OCI-LY3 (cell line): ENCODE measurements at regions not wholly inside any gene's neighbourhood (a gene's known extent, or its start where the extent isn't known, plus 50 kb on each side); places are given as distances from the start of the nearest gene placed in this dataset.

Experiments used
- H2AFZ ChIP-seq: fragments of 200-600, 300-600 bp; shearing (Covaris generic); 2 replicates; pipeline ENCODE4 v1.6.0; 2014; ENCODE audit warnings: antibody characterized with exemption, low read depth, low read length
- H3K27ac ChIP-seq: fragments of 200-600, 300-600 bp; sonication (generic); 2 replicates; pipeline ENCODE4 v1.5.1; 2014; ENCODE audit warnings: mild to moderate bottlenecking, low read length, moderate library complexity, mixed read lengths
- H3K27me3 ChIP-seq: fragments of 200-600, 300-600 bp; sonication (generic); 2 replicates; pipeline ENCODE4 v1.6.1; 2014; ENCODE audit warnings: low read depth, low read length, mixed read lengths
- H3K36me3 ChIP-seq: fragments of 200-600, 300-600 bp; sonication (generic); replicated peaks from 2 replicates; pipeline ENCODE3; 2014; ENCODE audit warnings: low read depth, low read length, mixed read lengths
- H3K4me1 ChIP-seq: fragments of 300-600, 200-600 bp; sonication (generic); 2 replicates; pipeline ENCODE4 v1.6.1; 2014; ENCODE audit warnings: low read length, mixed read lengths
- H3K4me2 ChIP-seq: fragments of 200-600, 300-600 bp; sonication (generic); 2 replicates; pipeline ENCODE4 v1.6.1; 2014; ENCODE audit warnings: low read length, mixed read lengths
- H3K4me3 ChIP-seq: fragments of 300-600, 200-600 bp; sonication (generic); 2 replicates; pipeline ENCODE4 v1.5.1; 2014; ENCODE audit warnings: antibody characterized with exemption, mild to moderate bottlenecking, low read length, moderate library complexity
- H3K79me2 ChIP-seq: fragments of 300-600, 200-600 bp; shearing (Covaris generic); 2 replicates; pipeline ENCODE4 v1.6.1; 2014; ENCODE audit warnings: mild to moderate bottlenecking, low read length, mixed read lengths
- H3K9ac ChIP-seq: fragments of 300-600, 200-600 bp; shearing (Covaris generic); 2 replicates; pipeline ENCODE4 v1.6.0; 2014; ENCODE audit warnings: mild to moderate bottlenecking, low read length, moderate library complexity
- H3K9me3 ChIP-seq: fragments of 200-600, 300-600 bp; shearing (Covaris generic); 2 replicates; pipeline ENCODE4 v1.6.1; 2014; ENCODE audit warnings: low read length, mixed read lengths; ENCODE audit not compliant: insufficient read depth
- H4K20me1 ChIP-seq: fragments of 200-600, 300-600 bp; sonication (generic); 2 replicates; pipeline ENCODE4 v1.6.1; 2016; ENCODE audit warnings: low read length, mixed read lengths; ENCODE audit not compliant: insufficient read depth
- EZH2phosphoT487 ChIP-seq: fragments of 200-600 bp; shearing (Covaris generic); IDR thresholded peaks from 2 replicates; pipeline ENCODE4 v1.6.1; 2018; ENCODE audit warnings: antibody characterized with exemption, mixed run types, low read depth
- TF ChIP-seq, protein P1 (sequence below): fragments of 200-600, 300-600 bp; sonication (generic); IDR thresholded peaks from 2 replicates; pipeline ENCODE4 v1.5.1; 2014; ENCODE audit warnings: antibody characterized with exemption, low read length, low read depth

- Histone ChIP-seq H3K79me2 (no peaks in the 10 kb centered on the region), H3K9ac (no peak overlapping the region), H3K4me1 (no peaks in the 10 kb centered on the region), H3K36me3 (no peaks in the 10 kb centered on the region), H3K4me3 (no peak overlapping the region), H3K9me3 (no peaks in the 10 kb centered on the region), H3K27me3 (no peaks in the 10 kb centered on the region), H2AFZ (no peak overlapping the region), H3K4me2 (no peak overlapping the region), H3K27ac (no peak overlapping the region), H4K20me1 (no peaks in the 10 kb centered on the region)
- no peak for TF ChIP-seq EZH2phosphoT487
- TF ChIP-seq, protein P1, sequence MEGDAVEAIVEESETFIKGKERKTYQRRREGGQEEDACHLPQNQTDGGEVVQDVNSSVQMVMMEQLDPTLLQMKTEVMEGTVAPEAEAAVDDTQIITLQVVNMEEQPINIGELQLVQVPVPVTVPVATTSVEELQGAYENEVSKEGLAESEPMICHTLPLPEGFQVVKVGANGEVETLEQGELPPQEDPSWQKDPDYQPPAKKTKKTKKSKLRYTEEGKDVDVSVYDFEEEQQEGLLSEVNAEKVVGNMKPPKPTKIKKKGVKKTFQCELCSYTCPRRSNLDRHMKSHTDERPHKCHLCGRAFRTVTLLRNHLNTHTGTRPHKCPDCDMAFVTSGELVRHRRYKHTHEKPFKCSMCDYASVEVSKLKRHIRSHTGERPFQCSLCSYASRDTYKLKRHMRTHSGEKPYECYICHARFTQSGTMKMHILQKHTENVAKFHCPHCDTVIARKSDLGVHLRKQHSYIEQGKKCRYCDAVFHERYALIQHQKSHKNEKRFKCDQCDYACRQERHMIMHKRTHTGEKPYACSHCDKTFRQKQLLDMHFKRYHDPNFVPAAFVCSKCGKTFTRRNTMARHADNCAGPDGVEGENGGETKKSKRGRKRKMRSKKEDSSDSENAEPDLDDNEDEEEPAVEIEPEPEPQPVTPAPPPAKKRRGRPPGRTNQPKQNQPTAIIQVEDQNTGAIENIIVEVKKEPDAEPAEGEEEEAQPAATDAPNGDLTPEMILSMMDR, result no peak
Observed at GRCh38 chr6:138614151-138614550, 114.9 kb upstream of the NHSL1 start.

GRCh38 chr6:138618168-138618567, 118.9 kb upstream of the NHSL1 start:
- no peak overlapping the region for H3K4me3 ChIP-seq
- H2AFZ ChIP-seq, result no peak overlapping the region
- H3K27me3 ChIP-seq, result no peaks in the 10 kb centered on the region
- no peaks in the 10 kb centered on the region for H3K4me1 ChIP-seq
- no peaks in the 10 kb centered on the region for H4K20me1 ChIP-seq
- no peaks in the 10 kb centered on the region for H3K36me3 ChIP-seq
- H3K4me2 ChIP-seq, result no peak overlapping the region
- H3K9me3 ChIP-seq, result no peaks in the 10 kb centered on the region
- H3K79me2 ChIP-seq, result no peaks in the 10 kb centered on the region
- no peak overlapping the region for H3K9ac ChIP-seq
- H3K27ac ChIP-seq, result no peak overlapping the region
- TF ChIP-seq EZH2phosphoT487, result no peak

GRCh38 chr6:138620630-138621029, 121.3 kb upstream of the NHSL1 start:
- Histone ChIP-seq H4K20me1 (no peaks in the 10 kb centered on the region), H3K27me3 (no peaks in the 10 kb centered on the region)

DNA sequence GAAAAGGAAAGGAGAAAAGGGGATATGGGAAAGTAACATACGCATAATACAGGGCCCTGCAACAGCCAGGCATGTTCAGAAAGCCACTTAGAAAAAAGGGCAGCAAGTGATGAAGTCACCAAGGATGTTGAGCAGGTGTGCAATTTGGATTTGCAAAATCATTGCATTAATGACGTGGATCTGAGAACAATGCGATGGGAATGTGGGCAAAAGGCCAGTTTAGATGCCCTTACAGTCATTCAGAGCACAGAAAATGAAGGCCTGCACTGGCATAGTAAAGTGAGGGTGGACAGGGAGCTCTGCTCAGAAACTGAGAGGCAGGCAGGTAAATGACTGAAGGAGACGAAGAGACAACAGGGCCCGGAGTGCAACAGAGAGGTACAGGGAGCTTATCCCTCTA, 123.7 kb upstream of the NHSL1 start:
- Histone ChIP-seq H3K4me1 (no peaks in the 10 kb centered on the region), H3K79me2 (no peaks in the 10 kb centered on the region), H3K36me3 (no peaks in the 10 kb centered on the region), H3K27me3 (no peaks in the 10 kb centered on the region), H3K4me2 (no peak overlapping the region), H3K4me3 (no peak overlapping the region), H3K9ac (no peak overlapping the region), H4K20me1 (no peaks in the 10 kb centered on the region), H3K9me3 (no peaks in the 10 kb centered on the region), H3K27ac (no peak overlapping the region), H2AFZ (no peak overlapping the region)
- TF ChIP-seq, protein P1, result no peak
- TF ChIP-seq EZH2phosphoT487, result no peak

More at GRCh38 chr6:138620630-138621029, 121.3 kb upstream of the NHSL1 start:
- no peaks in the 10 kb centered on the region for H3K79me2 ChIP-seq
- no peak for TF ChIP-seq EZH2phosphoT487
- TF ChIP-seq, protein P1, result no peak
- H3K4me1 ChIP-seq, result no peaks in the 10 kb centered on the region
- no peaks in the 10 kb centered on the region for H3K36me3 ChIP-seq
- no peak overlapping the region for H3K27ac ChIP-seq
- H3K9ac ChIP-seq, result no peak overlapping the region
- H3K4me2 ChIP-seq, result no peak overlapping the region
- H3K4me3 ChIP-seq, result no peak overlapping the region
- H3K9me3 ChIP-seq, result no peaks in the 10 kb centered on the region
- H2AFZ ChIP-seq, result no peak overlapping the region

DNA sequence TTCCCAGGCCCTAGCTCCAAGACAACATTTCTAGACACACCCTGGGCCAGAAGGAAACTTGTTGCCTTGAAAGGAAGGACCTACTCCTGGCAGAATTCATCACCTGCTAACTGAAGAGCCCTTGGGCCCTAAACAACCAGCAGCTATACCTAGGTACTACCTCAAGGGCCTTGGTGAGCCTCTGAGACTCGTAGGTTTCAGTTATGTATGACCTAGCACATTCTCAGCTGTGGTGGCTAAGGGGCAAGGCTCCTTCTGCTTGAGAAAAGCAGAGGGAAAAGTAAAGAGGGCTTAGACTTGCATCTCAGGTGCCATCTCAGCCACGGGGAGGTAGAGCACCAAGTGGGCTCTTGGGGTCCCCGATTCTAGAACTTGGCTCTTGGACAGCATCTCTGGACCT, 132.3 kb upstream of the NHSL1 start:
- TF ChIP-seq, protein P1, result no peak
- no peak for TF ChIP-seq EZH2phosphoT487
- Histone ChIP-seq H3K27me3 (no peaks in the 10 kb centered on the region), H3K9ac (no peak overlapping the region), H3K79me2 (no peaks in the 10 kb centered on the region), H3K27ac (no peak overlapping the region), H2AFZ (no peak overlapping the region), H3K4me1 (no peaks in the 10 kb centered on the region), H4K20me1 (no peaks in the 10 kb centered on the region), H3K4me2 (no peak overlapping the region), H3K9me3 (no peaks in the 10 kb centered on the region), H3K4me3 (no peak overlapping the region), H3K36me3 (no peaks in the 10 kb centered on the region)
